Stomach (tissue), 8 donors: ENCODE measurements at regions not wholly inside any gene's neighbourhood (a gene's known extent, or its start where the extent isn't known, plus 50 kb on each side); places are given as distances from the start of the nearest gene placed in this dataset.

Experiments used
- DNase-seq, 2 donors: peaks; one replicate each; pipeline versions ENCODE4 v3.0.0 to v3.0.0-alpha.2; 2013 to 2019
- H3K27ac ChIP-seq, 5 donors: fragments of 200-600 bp in 4 of 5; sonication (generic) in 4 of 5; one replicate each; pipeline ENCODE4 v1.5.1; 2013 to 2019; ENCODE audit warnings: mild to moderate bottlenecking in 1 of 5, moderate library complexity in 1 of 5
- H3K27me3 ChIP-seq, 3 donors: fragments of 200-600 bp; sonication (generic); one replicate each; pipeline ENCODE4 v1.5.1; 2017 to 2019; ENCODE audit warnings: mixed run types in 1 of 3
- H3K36me3 ChIP-seq, 4 donors: fragments of 200-600 bp; sonication (generic); 1 replicate in 3 of 4; 2 replicates in 1 of 4; pipeline ENCODE4 v1.5.1; 2016 to 2019
- H3K4me1 ChIP-seq, 4 donors: fragments of 200-600 bp; sonication (generic); one replicate each; pipeline ENCODE4 v1.5.1; 2016 to 2019
- H3K4me3 ChIP-seq, 4 donors: fragments of 200-600 bp; sonication (generic) in 3 of 4; one replicate each; pipeline ENCODE4 v1.5.1; 2016 to 2019; ENCODE audit warnings: mild to moderate bottlenecking in 1 of 4
- H3K9me3 ChIP-seq, 4 donors: fragments of 200-600 bp; sonication (generic); one replicate each; pipeline ENCODE4 v1.5.1; 2016 to 2019
- EP300 ChIP-seq: sonication (generic); formaldehyde crosslinking; IDR thresholded peaks from one replicate; pipeline ENCODE4 v1.6.1; 2017; ENCODE audit warnings: antibody characterized with exemption
- POLR2A ChIP-seq, 4 donors: fragments of 450-650 bp; IDR thresholded peaks; one replicate each; pipeline ENCODE4 v1.6.1; 2016; ENCODE audit warnings: antibody characterized with exemption in 4 of 4, control low read depth in 2 of 4, mild to moderate bottlenecking in 1 of 4, moderate library complexity in 1 of 4
- POLR2AphosphoS5 ChIP-seq, 3 donors: sonication (generic); formaldehyde crosslinking; IDR thresholded peaks; one replicate each; pipeline ENCODE4 v1.6.1; 2016; ENCODE audit warnings: antibody characterized with exemption in 3 of 3
- WGBS, 5 donors: extraction: QIAGEN DNeasy Blood & Tissue Kit in 3 of 5; methylation state at CpG; one replicate each; pipeline versions ENCODE4 v1.1.5 to v1.1.7; 2013 to 2018; 5-methylcytosine and 5-hydroxymethylcytosine counted together
- intact Hi-C: fragments of 100-400 bp; cut with DNase I; formaldehyde crosslinking; loops from one replicate; pipeline ENCODE4 v1.15.1; 2023; ENCODE audit warnings: low total_unique reads
- TF ChIP-seq, protein P1 (sequence below), 7 experiments: fragments of 450-650 bp in 4 of 7; fragments of 200-600 bp in 3 of 7; sonication (generic) in 3 of 7; IDR thresholded peaks; one replicate each; pipeline ENCODE4 v1.5.1; 2016 to 2019; ENCODE audit warnings: antibody characterized with exemption in 7 of 7, control low read depth in 2 of 7, mild to moderate bottlenecking in 1 of 7
- donor health status: healthy with polysubstance abuse.
- donor health status: Bipolar disorder and iron deficiency.
- donor health status: healthy.

DNA sequence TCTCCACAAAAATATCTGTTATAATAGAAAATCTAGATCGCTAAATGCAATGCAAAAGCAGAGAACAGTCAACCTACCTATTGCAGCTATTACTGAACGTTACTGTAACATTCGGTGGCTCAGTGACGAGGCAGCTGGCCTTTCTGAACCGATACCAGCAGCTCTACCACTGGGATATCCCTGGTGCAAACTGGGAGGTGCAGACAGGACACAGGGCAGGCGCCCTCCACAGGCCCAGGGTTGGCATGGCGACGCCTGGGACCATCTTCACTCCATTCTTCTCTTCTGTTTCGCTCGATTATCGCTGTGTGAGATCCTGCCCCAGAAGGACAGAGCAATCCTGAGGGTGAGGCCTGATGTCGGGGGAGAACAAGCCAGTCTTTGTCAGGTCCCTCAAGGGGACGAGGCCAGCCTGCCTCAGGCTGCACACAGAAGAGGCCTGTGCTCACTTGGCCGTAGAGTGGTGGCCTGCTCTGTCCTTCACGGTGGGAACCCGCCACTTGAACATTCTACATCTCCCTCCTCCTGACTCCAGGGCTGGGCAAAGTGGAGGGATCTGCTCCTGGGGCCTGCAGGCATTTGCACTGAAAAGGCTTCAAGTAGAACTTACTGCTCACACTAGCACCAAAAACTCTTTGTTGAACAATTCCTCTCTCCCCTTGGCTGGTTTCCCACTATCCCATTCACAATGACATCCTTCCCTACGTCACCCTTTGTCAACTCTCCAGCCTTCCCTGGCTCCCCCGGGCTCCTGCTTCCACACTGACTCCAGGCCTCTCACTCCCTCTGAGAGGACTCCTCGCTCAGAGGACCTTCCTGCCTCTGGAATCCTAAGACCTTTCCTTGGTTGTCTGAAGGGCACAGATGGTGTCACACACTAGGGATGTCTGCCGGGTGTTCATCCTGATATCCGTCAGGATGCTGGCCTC, 49.7 kb downstream of the CYRIA start:
- no peaks in the 10 kb centered on the region for H3K27me3 ChIP-seq
- no peaks in the 10 kb centered on the region for H3K9me3 ChIP-seq
- DNase-seq: peak in 1 of 2 donors; percentile 65
- peaks cover 0 to 18% (median 10%) of the 10 kb centered on the region in 4 donors for H3K36me3 ChIP-seq
- 87 to 91% (median 90%) methylated on average over 17 to 21 of the region's 21 CpGs for WGBS, 5 donors
- peaks cover 24 to 41% (median 36%) of the 10 kb centered on the region in 4 donors for H3K4me1 ChIP-seq
- intact Hi-C loops: loop anchor here (5.0 kb wide), 1 partner anchor 51 kb away; the partner anchor contains the start of gene CYRIA
- H3K27ac ChIP-seq: no peak overlapping the region
- H3K4me3 ChIP-seq: no peak overlapping the region
- TF ChIP-seq POLR2AphosphoS5 (IDR thresholded peaks at IDR 0.05) (no peak), EP300 (no peak), POLR2A (IDR thresholded peaks at IDR 0.05) (no peak)
- TF ChIP-seq, protein P1, sequence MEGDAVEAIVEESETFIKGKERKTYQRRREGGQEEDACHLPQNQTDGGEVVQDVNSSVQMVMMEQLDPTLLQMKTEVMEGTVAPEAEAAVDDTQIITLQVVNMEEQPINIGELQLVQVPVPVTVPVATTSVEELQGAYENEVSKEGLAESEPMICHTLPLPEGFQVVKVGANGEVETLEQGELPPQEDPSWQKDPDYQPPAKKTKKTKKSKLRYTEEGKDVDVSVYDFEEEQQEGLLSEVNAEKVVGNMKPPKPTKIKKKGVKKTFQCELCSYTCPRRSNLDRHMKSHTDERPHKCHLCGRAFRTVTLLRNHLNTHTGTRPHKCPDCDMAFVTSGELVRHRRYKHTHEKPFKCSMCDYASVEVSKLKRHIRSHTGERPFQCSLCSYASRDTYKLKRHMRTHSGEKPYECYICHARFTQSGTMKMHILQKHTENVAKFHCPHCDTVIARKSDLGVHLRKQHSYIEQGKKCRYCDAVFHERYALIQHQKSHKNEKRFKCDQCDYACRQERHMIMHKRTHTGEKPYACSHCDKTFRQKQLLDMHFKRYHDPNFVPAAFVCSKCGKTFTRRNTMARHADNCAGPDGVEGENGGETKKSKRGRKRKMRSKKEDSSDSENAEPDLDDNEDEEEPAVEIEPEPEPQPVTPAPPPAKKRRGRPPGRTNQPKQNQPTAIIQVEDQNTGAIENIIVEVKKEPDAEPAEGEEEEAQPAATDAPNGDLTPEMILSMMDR (IDR thresholded peaks at IDR 0.05): no peak

DNA sequence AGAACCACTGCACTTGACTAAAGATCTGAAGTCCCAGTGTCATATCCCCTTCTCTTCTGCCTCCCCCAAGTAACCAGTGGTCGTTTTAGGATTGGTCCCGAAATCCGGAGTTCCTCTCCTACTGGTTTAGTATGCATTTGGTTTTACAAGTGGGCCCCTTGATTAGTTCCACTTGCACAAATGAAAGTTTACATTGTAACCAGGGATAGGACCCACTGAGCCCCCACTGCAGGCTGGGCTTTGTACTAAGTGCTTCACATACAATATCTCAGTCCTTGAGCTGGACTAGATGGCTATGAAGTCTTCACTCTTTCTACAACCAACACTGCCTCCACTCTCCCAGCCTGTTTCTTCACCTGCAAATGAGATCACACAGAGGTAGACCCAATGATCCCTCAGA, 50.4 kb downstream of the CYRIA start:
- intact Hi-C loops: loop anchor here (5.0 kb wide), 1 partner anchor 52 kb away; the partner anchor contains the start of gene CYRIA

DNA sequence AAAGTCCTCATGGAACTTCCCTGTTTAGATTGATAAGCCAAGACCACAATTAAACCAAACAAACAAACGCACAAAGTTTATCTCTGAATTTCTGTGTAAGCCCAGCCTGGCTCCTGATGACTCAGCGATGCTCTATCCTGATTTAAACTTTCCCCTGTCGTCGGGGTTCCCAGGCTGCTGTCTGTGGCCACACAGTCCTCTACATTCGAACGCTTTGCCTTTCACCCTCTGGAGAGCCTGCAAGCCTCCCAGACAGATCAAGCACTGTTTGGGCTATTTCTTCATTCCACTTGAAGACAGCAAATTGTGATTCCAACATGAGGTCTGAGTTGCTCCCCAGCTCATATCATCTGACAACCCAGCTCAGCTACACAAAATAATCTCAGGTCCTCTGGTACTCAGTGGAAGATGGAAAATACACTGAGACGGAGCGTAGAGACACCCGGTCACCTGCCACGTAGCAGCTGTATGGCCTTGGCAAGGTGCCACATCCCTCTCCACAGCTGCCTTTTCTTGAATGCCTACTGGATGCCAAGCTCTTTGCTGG, 51.2 kb downstream of the CYRIA start:
- Histone ChIP-seq H3K4me3 (no peak overlapping the region), H3K36me3 (peaks cover 0 to 13% (median 7%) of the 10 kb centered on the region in 4 donors), H3K27ac (no peak overlapping the region), H3K4me1 (peaks cover 24 to 42% (median 36%) of the 10 kb centered on the region in 4 donors), H3K9me3 (no peaks in the 10 kb centered on the region), H3K27me3 (no peaks in the 10 kb centered on the region)
- peak in 1 of 2 donors; percentile 43 for DNase-seq
- WGBS, 5 donors: 25 to 42% (median 38%) methylated on average over 10 of the region's 10 CpGs
- intact Hi-C loops: loop anchor here (5.0 kb wide), 1 partner anchor 143 kb away; no protein-coding TSS in a partner anchor
- TF ChIP-seq EP300: no peak
- peak in 1 of 3 donors; percentile 22 for TF ChIP-seq POLR2AphosphoS5 (IDR thresholded peaks at IDR 0.05)

More for the DNA sequence above, 50.4 kb downstream of the CYRIA start:
- Histone ChIP-seq H3K9me3 (no peaks in the 10 kb centered on the region), H3K36me3 (peaks cover 0 to 18% (median 8%) of the 10 kb centered on the region in 4 donors), H3K4me3 (no peak overlapping the region), H3K27ac (no peak overlapping the region), H3K4me1 (peaks cover 24 to 41% (median 36%) of the 10 kb centered on the region in 4 donors), H3K27me3 (no peaks in the 10 kb centered on the region)
- DNase-seq: no peak
- TF ChIP-seq EP300: no peak
- TF ChIP-seq POLR2AphosphoS5 (IDR thresholded peaks at IDR 0.05): no peak
- no peak for TF ChIP-seq POLR2A (IDR thresholded peaks at IDR 0.05)
- TF ChIP-seq, protein P1 (IDR thresholded peaks at IDR 0.05): no peak
- WGBS, 5 donors: 67 to 98% (median 88%) methylated on average over 3 of the region's 3 CpGs

DNA sequence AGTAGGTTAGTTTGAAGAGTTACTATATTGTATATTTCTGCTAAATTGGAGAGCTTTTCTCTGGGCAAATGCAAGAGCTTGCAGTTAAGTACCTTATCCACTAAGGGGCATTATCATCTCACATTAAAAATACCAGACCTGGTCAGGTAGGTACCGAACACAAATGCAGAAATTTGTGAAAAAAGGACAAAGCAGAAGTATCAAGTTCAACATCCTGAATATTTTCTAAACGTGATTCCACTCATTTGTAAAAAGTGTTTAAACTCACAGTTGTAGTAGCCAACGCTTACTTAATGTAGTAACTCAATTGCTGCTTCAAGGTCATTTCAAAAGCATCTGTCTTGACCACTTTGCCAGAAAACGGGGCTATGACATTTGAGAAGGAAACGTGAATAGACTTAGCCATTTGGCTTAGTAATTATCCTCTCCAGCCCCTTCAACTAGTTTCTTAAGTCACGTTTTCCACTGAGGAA, 52.1 kb downstream of the CYRIA start:
- no peaks in the 10 kb centered on the region for H3K27me3 ChIP-seq
- no peaks in the 10 kb centered on the region for H3K9me3 ChIP-seq
- DNase-seq: peak in 1 of 2 donors; percentile 43
- intact Hi-C loops: loop anchor here (5.0 kb wide), 1 partner anchor 144 kb away; no protein-coding TSS in a partner anchor
- TF ChIP-seq POLR2A (IDR thresholded peaks at IDR 0.05) (no peak), POLR2AphosphoS5 (IDR thresholded peaks at IDR 0.05) (no peak), EP300 (no peak)
- TF ChIP-seq, protein P1 (IDR thresholded peaks at IDR 0.05): peak in 5 of 7 experiments; percentile 30 to 72 (median 60)
- 16 to 37% (median 25%) methylated on average over 6 of the region's 6 CpGs for WGBS, 5 donors
- no peak overlapping the region for H3K27ac ChIP-seq
- no peak overlapping the region for H3K4me3 ChIP-seq
- H3K36me3 ChIP-seq: peaks cover 0 to 8% (median 1%) of the 10 kb centered on the region in 4 donors
- peaks cover 29 to 47% (median 39%) of the 10 kb centered on the region in 4 donors for H3K4me1 ChIP-seq
